Common myeloid progenitor, CD34-positive (primary cell): ENCODE measurements at regions not wholly inside any gene's neighbourhood (a gene's known extent, or its start where the extent isn't known, plus 50 kb on each side); places are given as distances from the start of the nearest gene placed in this dataset.
A peak's percentile ranks its signal among the peaks of the same experiment; 100 is the strongest.

ENCODE experiments used
- CTCF ChIA-PET: fragments of 350-600 bp; sonication (Branson Sonifier 250); formaldehyde crosslinking; loops from one replicate; lab custom pipeline; 2021; ENCODE audit warnings: antibody characterized with exemption; lab: Charles Lee
- POLR2A ChIA-PET: fragments of 350-600 bp; sonication (Branson Sonifier 250); formaldehyde crosslinking; loops from one replicate; lab custom pipeline; 2021; ENCODE audit warnings: antibody characterized with exemption; lab: Charles Lee
- DNase-seq, 3 donors: peaks; one replicate each; pipeline versions ENCODE4 v3.0.0 to v3.0.0-alpha.2; 2013
- H3K27ac ChIP-seq, 2 experiments: 1 replicate in 1 of 2; 2 replicates in 1 of 2; pipeline ENCODE4 v1.7.0; 2013; ENCODE audit warnings: inconsistent platforms in 2 of 2, low read length in 2 of 2, mild to moderate bottlenecking in 2 of 2, low read depth in 1 of 2, moderate library complexity in 1 of 2; ENCODE audit not compliant: severe bottlenecking in 2 of 2, insufficient read depth in 1 of 2, poor library complexity in 1 of 2
- H3K27me3 ChIP-seq, 5 experiments: replicated peaks in 2 of 5; 1 replicate in 3 of 5; 2 replicates in 2 of 5; pipeline versions ENCODE4 v1.6.1 to v1.7.0; 2013; ENCODE audit warnings: low read length in 4 of 5, mild to moderate bottlenecking in 2 of 5, moderate library complexity in 2 of 5, inconsistent platforms in 1 of 5; ENCODE audit not compliant: insufficient read depth in 5 of 5, control insufficient read depth in 4 of 5
- H3K36me3 ChIP-seq, 4 experiments: 1 replicate in 2 of 4; 2 replicates in 2 of 4; pipeline versions ENCODE4 v1.6.1 to v1.7.0; 2013; ENCODE audit warnings: low read length in 3 of 4, control low read depth in 1 of 4, mild to moderate bottlenecking in 1 of 4; ENCODE audit not compliant: control insufficient read depth in 4 of 4, insufficient read depth in 4 of 4
- H3K4me1 ChIP-seq, 4 experiments: 1 replicate in 3 of 4; 2 replicates in 1 of 4; pipeline versions ENCODE4 v1.6.1 to v1.7.1; 2013; ENCODE audit warnings: low read length in 3 of 4, mild to moderate bottlenecking in 3 of 4, control low read depth in 1 of 4, inconsistent platforms in 1 of 4, moderate library complexity in 1 of 4; ENCODE audit not compliant: control insufficient read depth in 4 of 4, insufficient read depth in 4 of 4; ENCODE audit errors: control extremely low read depth in 1 of 4
- H3K4me3 ChIP-seq, 7 experiments: 1 replicate in 4 of 7; 2 replicates in 3 of 7; pipeline versions ENCODE4 v1.5.1 to v1.7.0; 2013; ENCODE audit warnings: mild to moderate bottlenecking in 7 of 7, low read length in 6 of 7, moderate library complexity in 6 of 7, inconsistent platforms in 2 of 7, low read depth in 2 of 7, control low read depth in 1 of 7; ENCODE audit not compliant: insufficient read depth in 4 of 7, control insufficient read depth in 1 of 7; ENCODE audit errors: extremely low read depth in 1 of 7
- H3K9me3 ChIP-seq, 5 experiments: 1 replicate in 4 of 5; 2 replicates in 1 of 5; pipeline versions ENCODE4 v1.6.1 to v1.7.1; 2013; ENCODE audit warnings: low read length in 4 of 5, mild to moderate bottlenecking in 2 of 5, inconsistent platforms in 1 of 5, low read depth in 1 of 5, moderate library complexity in 1 of 5; ENCODE audit not compliant: control insufficient read depth in 4 of 5, insufficient read depth in 2 of 5; ENCODE audit errors: control extremely low read depth in 1 of 5
- WGBS: methylation state at CpG from one replicate; pipeline ENCODE4 v1.1.5; 2013; ENCODE audit not compliant: insufficient coverage; 5-methylcytosine and 5-hydroxymethylcytosine counted together

GRCh38 chr12:77433799-77434198 lies 368.4 kb upstream of the E2F7 start:
- Histone ChIP-seq H3K36me3 (no peaks in the 10 kb centered on the region), H3K4me3 (no peak overlapping the region), H3K27ac (no peak overlapping the region), H3K27me3 (no peaks in the 10 kb centered on the region), H3K4me1 (peaks cover 0 to 4% (median 0%) of the 10 kb centered on the region in 4 experiments), H3K9me3 (no peaks in the 10 kb centered on the region)
- ChIA-PET POLR2A (no interaction called here), CTCF (no interaction called here)
- peak in 2 of 3 donors; percentile 2 to 6 for DNase-seq
- 20% methylated on average over 2 of the region's 3 CpGs for WGBS

- no CpG with 5 or more reads among the region's 1 CpG for WGBS
- POLR2A ChIA-PET: no interaction called here
- H3K27ac ChIP-seq: no peak overlapping the region
- no peak overlapping the region for H3K4me3 ChIP-seq
- DNase-seq: no peak
- H3K4me1 ChIP-seq: peaks cover 0 to 4% (median 0%) of the 10 kb centered on the region in 4 experiments
- no peaks in the 10 kb centered on the region for H3K36me3 ChIP-seq
- CTCF ChIA-PET: no interaction called here
- no peaks in the 10 kb centered on the region for H3K27me3 ChIP-seq
- peaks cover 0 to 4% (median 0%) of the 10 kb centered on the region in 5 experiments for H3K9me3 ChIP-seq
Observed at GRCh38 chr12:77429426-77429825, 364.1 kb upstream of the E2F7 start.

GRCh38 chr12:77421152-77421551 lies 355.8 kb upstream of the E2F7 start:
- CTCF ChIA-PET: interaction anchor here (1.4 to 1.6 kb wide), 3 partner anchors 10 to 17 kb away, joined by 3 read pairs; no protein-coding TSS in a partner anchor
- POLR2A ChIA-PET: no interaction called here
- 100% methylated on average over 1 of the region's 2 CpGs for WGBS
- no peaks in the 10 kb centered on the region for H3K36me3 ChIP-seq
- peaks cover 0 to 6% (median 0%) of the 10 kb centered on the region in 5 experiments for H3K9me3 ChIP-seq
- no peaks in the 10 kb centered on the region for H3K27me3 ChIP-seq
- DNase-seq: no peak
- no peak overlapping the region for H3K4me3 ChIP-seq
- H3K27ac ChIP-seq: no peak overlapping the region
- H3K4me1 ChIP-seq: no peaks in the 10 kb centered on the region

- H3K27ac ChIP-seq: no peak overlapping the region
- H3K36me3 ChIP-seq: no peaks in the 10 kb centered on the region
- POLR2A ChIA-PET: no interaction called here
- DNase-seq: no peak
- no peaks in the 10 kb centered on the region for H3K27me3 ChIP-seq
- H3K4me3 ChIP-seq: no peak overlapping the region
- H3K9me3 ChIP-seq: no peaks in the 10 kb centered on the region
- peaks cover 0 to 2% (median 0%) of the 10 kb centered on the region in 4 experiments for H3K4me1 ChIP-seq
- CTCF ChIA-PET: no interaction called here
Observed at GRCh38 chr12:77409551-77409950, 344.2 kb upstream of the E2F7 start.

GRCh38 chr12:77407931-77408330 lies 342.6 kb upstream of the E2F7 start:
- 100% methylated on average over 1 of the region's 1 CpG for WGBS
- POLR2A ChIA-PET: no interaction called here
- CTCF ChIA-PET: interaction anchor here (1.1 kb wide), 1 partner anchor 14 kb away, joined by 3 read pairs; no protein-coding TSS in a partner anchor
- H3K4me3 ChIP-seq: no peak overlapping the region
- DNase-seq: no peak
- H3K4me1 ChIP-seq: peaks cover 0 to 2% (median 0%) of the 10 kb centered on the region in 4 experiments
- no peak overlapping the region for H3K27ac ChIP-seq
- H3K27me3 ChIP-seq: no peaks in the 10 kb centered on the region
- H3K9me3 ChIP-seq: no peaks in the 10 kb centered on the region
- no peaks in the 10 kb centered on the region for H3K36me3 ChIP-seq

GRCh38 chr12:77406219-77406905 lies 341.0 kb upstream of the E2F7 start:
- CTCF ChIA-PET: no interaction called here
- H3K27ac ChIP-seq: no peak overlapping the region
- no peaks in the 10 kb centered on the region for H3K36me3 ChIP-seq
- POLR2A ChIA-PET: no interaction called here
- DNase-seq: no peak
- H3K4me1 ChIP-seq: peaks cover 0 to 2% (median 0%) of the 10 kb centered on the region in 4 experiments
- H3K27me3 ChIP-seq: no peaks in the 10 kb centered on the region
- WGBS: 93% methylated on average over 2 of the region's 4 CpGs
- H3K4me3 ChIP-seq: no peak overlapping the region
- no peaks in the 10 kb centered on the region for H3K9me3 ChIP-seq

- no peak overlapping the region for H3K4me3 ChIP-seq
- no peak overlapping the region for H3K27ac ChIP-seq
- no peaks in the 10 kb centered on the region for H3K4me1 ChIP-seq
- ChIA-PET CTCF (no interaction called here), POLR2A (no interaction called here)
- no peaks in the 10 kb centered on the region for H3K36me3 ChIP-seq
- H3K9me3 ChIP-seq: no peaks in the 10 kb centered on the region
- DNase-seq: no peak
- H3K27me3 ChIP-seq: no peaks in the 10 kb centered on the region
- WGBS: no CpG with 5 or more reads among the region's 1 CpG
Observed at GRCh38 chr12:77402716-77403115, 337.3 kb upstream of the E2F7 start.
